Fibroblast of lung (primary cell): ENCODE measurements at regions not wholly inside any gene's neighbourhood (a gene's known extent, or its start where the extent isn't known, plus 50 kb on each side); places are given as distances from the start of the nearest gene placed in this dataset.

ENCODE experiments used
- DNase-seq, 2 donors: peaks; one replicate each; pipeline versions ENCODE4 v3.0.0 to v3.0.0-alpha.2; 2010; ENCODE audit warnings: low read depth in 2 of 2
- H2AFZ ChIP-seq: 2 replicates; pipeline ENCODE4 v1.5.1; 2012; ENCODE audit warnings: low read length, control low read depth, inconsistent platforms
- H3K27ac ChIP-seq: 2 replicates; pipeline ENCODE4 v1.5.1; 2011; ENCODE audit warnings: low read length, control low read depth; ENCODE audit not compliant: insufficient read depth
- H3K27me3 ChIP-seq: 2 replicates; pipeline ENCODE4 v1.5.1; 2011; ENCODE audit warnings: mild to moderate bottlenecking, low read length; ENCODE audit not compliant: control insufficient read depth, insufficient read depth
- H3K36me3 ChIP-seq: 2 replicates; pipeline ENCODE4 v1.5.1; 2011; ENCODE audit warnings: low read length; ENCODE audit not compliant: control insufficient read depth, insufficient read depth
- H3K4me1 ChIP-seq: 2 replicates; pipeline ENCODE4 v1.5.1; 2011; ENCODE audit warnings: low read length; ENCODE audit not compliant: control insufficient read depth, insufficient read depth; ENCODE audit errors: extremely low read depth
- H3K4me2 ChIP-seq: 2 replicates; pipeline ENCODE4 v1.5.1; 2011; ENCODE audit warnings: low read length, control low read depth; ENCODE audit not compliant: insufficient read depth; ENCODE audit errors: extremely low read depth
- H3K4me3 ChIP-seq, 4 experiments: fragments of 200-600 bp in 1 of 4; sonication (generic) in 1 of 4; replicated peaks in 1 of 4; 2 replicates each; pipeline ENCODE4 v1.5.1; 2011 to 2016; ENCODE audit warnings: low read length in 4 of 4, low read depth in 3 of 4, mild to moderate bottlenecking in 3 of 4, control low read depth in 2 of 4, inconsistent platforms in 1 of 4, mixed read lengths in 1 of 4; ENCODE audit not compliant: insufficient read depth in 1 of 4; ENCODE audit errors: control extremely low read depth in 1 of 4
- H3K79me2 ChIP-seq: 2 replicates; pipeline ENCODE4 v1.5.1; 2012; ENCODE audit warnings: mild to moderate bottlenecking, low read length, inconsistent platforms; ENCODE audit not compliant: control insufficient read depth, insufficient read depth
- H3K9ac ChIP-seq: 2 replicates; pipeline ENCODE4 v1.5.1; 2011; ENCODE audit warnings: mild to moderate bottlenecking, low read length, control low read depth; ENCODE audit not compliant: insufficient read depth
- H3K9me3 ChIP-seq: 2 replicates; pipeline ENCODE4 v1.5.1; 2012; ENCODE audit warnings: low read depth, low read length; ENCODE audit not compliant: control insufficient read depth, insufficient read depth
- H4K20me1 ChIP-seq: 2 replicates; pipeline ENCODE4 v1.5.1; 2011; ENCODE audit warnings: low read length; ENCODE audit not compliant: control insufficient read depth, insufficient read depth; ENCODE audit errors: extremely low read depth
- EZH2 ChIP-seq: IDR thresholded peaks from 2 replicates; pipeline ENCODE4 v1.5.1; 2012; ENCODE audit warnings: low read length, control low read depth, mild to moderate bottlenecking; ENCODE audit errors: missing control alignments
- TF ChIP-seq, protein P1 (sequence below), 2 donors: IDR thresholded peaks in 1 of 2; conservative IDR thresholded peaks in 1 of 2; 1 replicate in 1 of 2; 2 replicates in 1 of 2; pipeline ENCODE4 v1.5.1; 2011 to 2012; ENCODE audit warnings: low read length in 2 of 2, control low read depth in 1 of 2, inconsistent platforms in 1 of 2, low read depth in 1 of 2, mild to moderate bottlenecking in 1 of 2

DNA sequence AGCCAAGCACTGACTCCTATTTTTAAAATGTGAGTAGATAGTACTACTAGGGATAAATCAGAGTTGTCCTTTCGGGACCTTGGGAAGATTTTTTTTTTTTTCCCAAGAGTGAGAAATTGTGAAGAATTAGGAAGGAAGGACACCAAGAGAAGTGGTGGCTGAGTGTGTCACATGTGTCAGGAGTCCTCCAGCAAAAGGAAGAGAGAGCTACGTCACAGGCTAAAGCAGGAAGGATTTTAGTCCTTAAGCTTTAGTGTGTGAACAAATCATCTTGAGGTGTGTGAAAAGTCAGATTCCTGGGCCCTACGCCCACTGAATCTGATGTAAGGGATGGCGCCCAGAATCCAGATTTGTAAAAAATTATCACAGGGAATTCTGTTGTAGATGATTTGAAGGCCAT, 172.7 kb downstream of the SERPINI1 start:
- Histone ChIP-seq H3K4me3 (no peak overlapping the region), H4K20me1 (no peaks in the 10 kb centered on the region), H3K9ac (no peak overlapping the region), H3K4me1 (no peaks in the 10 kb centered on the region), H3K27me3 (no peaks in the 10 kb centered on the region), H3K9me3 (no peaks in the 10 kb centered on the region), H3K36me3 (no peaks in the 10 kb centered on the region), H3K27ac (no peak overlapping the region), H3K79me2 (no peaks in the 10 kb centered on the region), H3K4me2 (no peak overlapping the region), H2AFZ (no peak overlapping the region)
- DNase-seq, result no peak
- TF ChIP-seq, protein P1, sequence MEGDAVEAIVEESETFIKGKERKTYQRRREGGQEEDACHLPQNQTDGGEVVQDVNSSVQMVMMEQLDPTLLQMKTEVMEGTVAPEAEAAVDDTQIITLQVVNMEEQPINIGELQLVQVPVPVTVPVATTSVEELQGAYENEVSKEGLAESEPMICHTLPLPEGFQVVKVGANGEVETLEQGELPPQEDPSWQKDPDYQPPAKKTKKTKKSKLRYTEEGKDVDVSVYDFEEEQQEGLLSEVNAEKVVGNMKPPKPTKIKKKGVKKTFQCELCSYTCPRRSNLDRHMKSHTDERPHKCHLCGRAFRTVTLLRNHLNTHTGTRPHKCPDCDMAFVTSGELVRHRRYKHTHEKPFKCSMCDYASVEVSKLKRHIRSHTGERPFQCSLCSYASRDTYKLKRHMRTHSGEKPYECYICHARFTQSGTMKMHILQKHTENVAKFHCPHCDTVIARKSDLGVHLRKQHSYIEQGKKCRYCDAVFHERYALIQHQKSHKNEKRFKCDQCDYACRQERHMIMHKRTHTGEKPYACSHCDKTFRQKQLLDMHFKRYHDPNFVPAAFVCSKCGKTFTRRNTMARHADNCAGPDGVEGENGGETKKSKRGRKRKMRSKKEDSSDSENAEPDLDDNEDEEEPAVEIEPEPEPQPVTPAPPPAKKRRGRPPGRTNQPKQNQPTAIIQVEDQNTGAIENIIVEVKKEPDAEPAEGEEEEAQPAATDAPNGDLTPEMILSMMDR (conservative IDR thresholded peaks at IDR 0.05 in 1 of 2, IDR thresholded peaks at IDR 0.05 in 1 of 2; ENCODE audit: low read depth in 1 of 2, low read length in 2 of 2), result no peak
- TF ChIP-seq EZH2, result no peak

DNA sequence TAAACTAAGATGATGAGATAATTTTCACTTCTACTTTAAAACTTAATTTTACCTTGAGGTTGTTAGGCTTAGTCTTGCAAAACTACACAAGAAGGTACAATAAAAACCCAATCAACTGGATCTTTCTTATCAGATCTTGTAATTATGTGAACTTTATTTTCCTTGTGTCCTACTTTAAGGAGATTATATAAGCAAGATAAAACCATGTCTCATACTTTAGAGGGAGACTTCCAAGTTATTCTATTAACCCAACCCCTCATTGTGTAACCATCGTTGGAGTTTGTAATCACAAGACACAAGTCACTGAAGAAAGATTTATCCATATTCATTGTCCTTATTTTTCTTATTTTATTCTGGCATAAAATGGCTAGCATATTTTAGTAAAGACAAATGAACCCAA, 165.6 kb downstream of the SERPINI1 start:
- no peak for DNase-seq
- TF ChIP-seq, protein P1 (conservative IDR thresholded peaks at IDR 0.05 in 1 of 2, IDR thresholded peaks at IDR 0.05 in 1 of 2; ENCODE audit: low read depth in 1 of 2, low read length in 2 of 2), result no peak
- TF ChIP-seq EZH2, result no peak
- H4K20me1 ChIP-seq, result no peaks in the 10 kb centered on the region
- no peak overlapping the region for H2AFZ ChIP-seq
- H3K27ac ChIP-seq, result no peak overlapping the region
- H3K27me3 ChIP-seq, result no peaks in the 10 kb centered on the region
- H3K36me3 ChIP-seq, result no peaks in the 10 kb centered on the region
- no peak overlapping the region for H3K4me2 ChIP-seq
- no peak overlapping the region for H3K9ac ChIP-seq
- no peaks in the 10 kb centered on the region for H3K4me1 ChIP-seq
- no peaks in the 10 kb centered on the region for H3K9me3 ChIP-seq
- no peak overlapping the region for H3K4me3 ChIP-seq
- no peaks in the 10 kb centered on the region for H3K79me2 ChIP-seq

GRCh38 chr3:167899093-167899492, 163.6 kb downstream of the SERPINI1 start:
- Histone ChIP-seq H3K27ac (no peak overlapping the region), H3K4me1 (no peaks in the 10 kb centered on the region), H2AFZ (no peak overlapping the region), H4K20me1 (no peaks in the 10 kb centered on the region), H3K4me3 (no peak overlapping the region), H3K9me3 (no peaks in the 10 kb centered on the region), H3K27me3 (no peaks in the 10 kb centered on the region), H3K9ac (no peak overlapping the region), H3K36me3 (no peaks in the 10 kb centered on the region), H3K79me2 (no peaks in the 10 kb centered on the region), H3K4me2 (no peak overlapping the region)
- DNase-seq, result no peak
- TF ChIP-seq, protein P1 (conservative IDR thresholded peaks at IDR 0.05 in 1 of 2, IDR thresholded peaks at IDR 0.05 in 1 of 2; ENCODE audit: low read depth in 1 of 2, low read length in 2 of 2), result no peak
- TF ChIP-seq EZH2, result no peak
